Choroid plexus epithelial cell (primary cell): ENCODE measurements at regions not wholly inside any gene's neighbourhood (a gene's known extent, or its start where the extent isn't known, plus 50 kb on each side); places are given as distances from the start of the nearest gene placed in this dataset.

Experiments used
- DNase-seq: peaks from one replicate; pipeline ENCODE4 v3.0.0-alpha.2; 2010; ENCODE audit warnings: low read depth
- H3K4me3 ChIP-seq: 2 replicates; pipeline ENCODE4 v1.5.1; 2011; ENCODE audit warnings: low read depth, mild to moderate bottlenecking, control low read depth, low read length, moderate library complexity
- TF ChIP-seq, protein P1 (sequence below): conservative IDR thresholded peaks from 2 replicates; pipeline ENCODE4 v1.5.1; 2011; ENCODE audit warnings: low read depth, mild to moderate bottlenecking, control low read depth, inconsistent platforms, low read length, moderate library complexity

GRCh38 chr14:59067127-59067894 lies 121.2 kb upstream of the DAAM1 start:
- no peak for DNase-seq
- no peak overlapping the region for H3K4me3 ChIP-seq
- TF ChIP-seq, protein P1, sequence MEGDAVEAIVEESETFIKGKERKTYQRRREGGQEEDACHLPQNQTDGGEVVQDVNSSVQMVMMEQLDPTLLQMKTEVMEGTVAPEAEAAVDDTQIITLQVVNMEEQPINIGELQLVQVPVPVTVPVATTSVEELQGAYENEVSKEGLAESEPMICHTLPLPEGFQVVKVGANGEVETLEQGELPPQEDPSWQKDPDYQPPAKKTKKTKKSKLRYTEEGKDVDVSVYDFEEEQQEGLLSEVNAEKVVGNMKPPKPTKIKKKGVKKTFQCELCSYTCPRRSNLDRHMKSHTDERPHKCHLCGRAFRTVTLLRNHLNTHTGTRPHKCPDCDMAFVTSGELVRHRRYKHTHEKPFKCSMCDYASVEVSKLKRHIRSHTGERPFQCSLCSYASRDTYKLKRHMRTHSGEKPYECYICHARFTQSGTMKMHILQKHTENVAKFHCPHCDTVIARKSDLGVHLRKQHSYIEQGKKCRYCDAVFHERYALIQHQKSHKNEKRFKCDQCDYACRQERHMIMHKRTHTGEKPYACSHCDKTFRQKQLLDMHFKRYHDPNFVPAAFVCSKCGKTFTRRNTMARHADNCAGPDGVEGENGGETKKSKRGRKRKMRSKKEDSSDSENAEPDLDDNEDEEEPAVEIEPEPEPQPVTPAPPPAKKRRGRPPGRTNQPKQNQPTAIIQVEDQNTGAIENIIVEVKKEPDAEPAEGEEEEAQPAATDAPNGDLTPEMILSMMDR = no peak

- TF ChIP-seq, protein P1 = no peak
- no peak for DNase-seq
- no peak overlapping the region for H3K4me3 ChIP-seq
Measured at GRCh38 chr14:59069163-59069854, 119.2 kb upstream of the DAAM1 start.

- TF ChIP-seq, protein P1 = no peak
- H3K4me3 ChIP-seq = no peak overlapping the region
- no peak for DNase-seq
Measured at GRCh38 chr14:59075506-59075905, 113.0 kb upstream of the DAAM1 start.

DNA sequence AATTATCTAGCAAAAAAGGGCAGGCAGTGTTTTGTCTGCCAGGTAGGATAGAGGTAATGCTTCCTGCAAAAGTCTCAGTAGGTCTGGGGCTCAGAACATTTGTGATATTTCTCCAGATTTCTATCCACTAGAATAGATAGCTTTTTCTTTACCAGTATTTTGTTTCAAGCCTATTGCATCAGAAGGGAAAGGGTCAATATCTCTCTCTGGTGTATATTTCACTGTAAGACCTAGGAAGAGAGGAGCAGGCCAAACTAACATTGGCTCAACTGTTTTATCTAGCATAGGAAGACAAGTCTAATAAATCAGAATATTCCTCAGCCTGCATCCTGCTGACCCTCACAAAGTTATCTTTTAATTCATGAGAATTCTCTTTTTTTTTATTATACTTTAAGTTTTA lies 106.7 kb upstream of the DAAM1 start:
- DNase-seq = no peak
- H3K4me3 ChIP-seq = no peak overlapping the region
- TF ChIP-seq, protein P1 = no peak

DNA sequence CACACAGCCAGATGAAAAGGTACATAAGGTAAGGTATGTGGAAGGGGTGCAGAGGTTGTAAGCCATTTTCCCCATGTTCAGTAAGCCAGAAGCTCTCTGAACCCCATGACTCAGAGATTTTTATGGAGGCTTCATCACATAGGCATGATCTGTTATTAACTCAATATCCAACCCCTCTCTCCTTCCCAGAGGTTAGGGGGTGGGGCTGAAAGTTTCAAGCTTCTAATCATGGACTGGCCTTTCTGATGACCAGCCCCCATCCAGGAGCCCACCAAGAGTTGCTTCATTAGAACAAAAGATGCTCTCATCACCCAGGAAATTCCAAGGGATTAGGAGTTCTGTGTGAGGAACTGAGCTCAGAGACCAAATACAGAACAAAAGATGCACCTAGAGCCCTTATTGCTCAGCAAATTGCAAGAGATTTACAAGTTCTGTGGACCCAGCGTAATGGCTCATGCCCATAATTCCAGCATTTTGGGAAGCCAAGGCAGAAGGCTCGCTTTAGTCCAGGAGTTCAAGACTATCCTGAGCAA lies 103.2 kb upstream of the DAAM1 start:
- TF ChIP-seq, protein P1 = no peak
- no peak overlapping the region for H3K4me3 ChIP-seq

DNA sequence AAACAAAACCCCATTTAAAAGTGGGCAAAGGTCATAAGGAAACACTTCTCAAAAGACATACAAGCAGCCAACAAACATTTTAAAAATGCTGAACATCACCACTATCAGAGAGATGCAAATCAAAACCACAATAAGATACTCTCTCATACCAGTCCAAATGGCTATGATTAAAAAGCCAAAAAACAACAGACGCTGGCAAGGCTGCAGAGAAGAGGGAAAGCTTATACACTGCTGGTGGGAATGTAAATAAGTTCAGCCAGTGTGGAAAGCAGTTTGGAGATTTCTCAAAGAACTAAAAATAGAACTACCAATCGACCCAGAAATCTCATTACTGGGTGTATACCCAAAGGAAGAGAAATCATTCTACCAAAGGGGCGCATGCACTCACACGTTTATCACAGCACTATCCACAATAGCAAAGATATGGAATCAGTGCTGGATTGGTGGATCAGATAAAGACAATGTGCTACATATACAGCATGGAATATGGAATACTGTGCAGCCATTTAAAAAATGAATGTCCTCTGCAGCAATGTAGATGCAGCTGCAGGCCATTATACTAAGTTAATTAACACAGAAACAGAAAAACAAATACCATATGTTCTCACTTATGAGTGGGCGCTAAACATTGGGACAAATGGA lies 102.1 kb upstream of the DAAM1 start:
- TF ChIP-seq, protein P1 = no peak
- DNase-seq = peak; percentile 48
- H3K4me3 ChIP-seq = no peak overlapping the region

More for the DNA sequence above, 103.2 kb upstream of the DAAM1 start:
- no peak for DNase-seq
